ENCODE measurements at regions not wholly inside any gene's neighbourhood (a gene's known extent, or its start where the extent isn't known, plus 50 kb on each side); places are given as distances from the start of the nearest gene placed in this dataset.

DNA sequence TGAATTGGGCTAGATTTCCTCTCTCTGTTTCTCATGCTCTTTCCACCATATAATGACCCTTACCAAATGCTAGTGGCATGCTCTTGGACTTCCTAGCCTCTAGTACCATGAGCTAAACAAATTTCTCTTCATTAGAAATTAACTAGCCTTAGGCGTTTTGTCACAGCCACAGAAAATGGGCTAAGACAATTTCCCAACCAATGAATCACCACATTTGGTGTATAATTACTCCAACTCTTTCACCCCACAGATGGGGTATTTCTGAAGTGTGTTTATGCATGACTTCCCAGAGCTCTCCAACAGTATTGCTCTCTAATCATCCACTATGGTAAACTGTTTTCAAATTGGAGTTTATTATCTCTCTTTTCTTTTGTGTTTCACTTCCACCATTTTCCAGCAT lies 1041.1 kb upstream of the COX7C start:
- TF ChIP-seq, protein P1, sequence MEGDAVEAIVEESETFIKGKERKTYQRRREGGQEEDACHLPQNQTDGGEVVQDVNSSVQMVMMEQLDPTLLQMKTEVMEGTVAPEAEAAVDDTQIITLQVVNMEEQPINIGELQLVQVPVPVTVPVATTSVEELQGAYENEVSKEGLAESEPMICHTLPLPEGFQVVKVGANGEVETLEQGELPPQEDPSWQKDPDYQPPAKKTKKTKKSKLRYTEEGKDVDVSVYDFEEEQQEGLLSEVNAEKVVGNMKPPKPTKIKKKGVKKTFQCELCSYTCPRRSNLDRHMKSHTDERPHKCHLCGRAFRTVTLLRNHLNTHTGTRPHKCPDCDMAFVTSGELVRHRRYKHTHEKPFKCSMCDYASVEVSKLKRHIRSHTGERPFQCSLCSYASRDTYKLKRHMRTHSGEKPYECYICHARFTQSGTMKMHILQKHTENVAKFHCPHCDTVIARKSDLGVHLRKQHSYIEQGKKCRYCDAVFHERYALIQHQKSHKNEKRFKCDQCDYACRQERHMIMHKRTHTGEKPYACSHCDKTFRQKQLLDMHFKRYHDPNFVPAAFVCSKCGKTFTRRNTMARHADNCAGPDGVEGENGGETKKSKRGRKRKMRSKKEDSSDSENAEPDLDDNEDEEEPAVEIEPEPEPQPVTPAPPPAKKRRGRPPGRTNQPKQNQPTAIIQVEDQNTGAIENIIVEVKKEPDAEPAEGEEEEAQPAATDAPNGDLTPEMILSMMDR (IDR thresholded peaks at IDR 0.05) = no peak
- no peak for TF ChIP-seq POLR2AphosphoS5 (IDR thresholded peaks at IDR 0.05)
- no peak for TF ChIP-seq POLR2A (IDR thresholded peaks at IDR 0.05)

Measured in upper lobe of left lung (tissue), 4 donors.